Osteocyte (in vitro differentiated cells): ENCODE measurements at regions not wholly inside any gene's neighbourhood (a gene's known extent, or its start where the extent isn't known, plus 50 kb on each side); places are given as distances from the start of the nearest gene placed in this dataset.

Experiments used
- DNase-seq: peaks from one replicate; pipeline ENCODE4 v3.0.0; 2021; ENCODE audit warnings: mixed read lengths; ENCODE audit not compliant: unreplicated experiment; ENCODE audit errors: extremely low spot score
- H3K27ac Mint-ChIP-seq: one replicate; pipeline ENCODE4 v1.8.0; 2021; ENCODE audit warnings: mild to moderate bottlenecking, mixed read lengths; ENCODE audit not compliant: unreplicated experiment
- H3K27me3 Mint-ChIP-seq: one replicate; pipeline ENCODE4 v1.8.0; 2021; ENCODE audit warnings: mixed read lengths; ENCODE audit not compliant: unreplicated experiment
- H3K36me3 Mint-ChIP-seq: one replicate; pipeline ENCODE4 v1.8.0; 2021; ENCODE audit warnings: mixed read lengths; ENCODE audit not compliant: unreplicated experiment
- H3K4me1 Mint-ChIP-seq: one replicate; pipeline ENCODE4 v1.8.0; 2021; ENCODE audit warnings: mixed read lengths; ENCODE audit not compliant: unreplicated experiment
- H3K4me3 Mint-ChIP-seq: one replicate; pipeline ENCODE4 v1.8.0; 2021; ENCODE audit warnings: mild to moderate bottlenecking, moderate library complexity, mixed read lengths; ENCODE audit not compliant: unreplicated experiment
- H3K9me3 Mint-ChIP-seq: one replicate; pipeline ENCODE4 v1.8.0; 2021; ENCODE audit warnings: mixed read lengths; ENCODE audit not compliant: unreplicated experiment
- TF ChIP-seq, protein P1 (sequence below): fragments of 200-600 bp; sonication (generic); IDR thresholded peaks from 2 replicates; pipeline ENCODE4 v1.5.0; 2021; ENCODE audit warnings: antibody characterized with exemption, mild to moderate bottlenecking, moderate library complexity

DNA sequence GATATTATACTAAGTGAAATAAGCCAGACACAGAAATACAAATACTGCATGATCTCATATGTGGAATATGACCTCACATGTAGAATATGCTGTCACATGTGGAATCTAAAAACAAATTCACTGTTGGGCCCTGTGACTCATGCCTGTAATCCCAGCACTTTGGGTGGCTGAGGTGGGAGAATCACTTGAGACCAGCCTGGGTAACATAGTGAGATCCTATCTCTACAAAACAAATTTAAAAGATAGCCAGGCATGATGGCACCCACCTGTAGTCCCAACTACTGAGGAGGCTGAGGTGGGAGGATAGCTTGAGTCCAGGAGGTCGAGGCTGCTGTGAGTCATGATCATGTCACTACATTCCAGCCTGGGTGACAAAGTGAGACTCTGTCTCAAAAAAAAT is 160.3 kb downstream of the PTEN start:
- H3K27me3 Mint-ChIP-seq: no peaks in the 10 kb centered on the region
- peaks cover 14% of the 10 kb centered on the region for H3K4me1 Mint-ChIP-seq
- peaks cover 5% of the 10 kb centered on the region for H3K9me3 Mint-ChIP-seq
- no peak for DNase-seq
- TF ChIP-seq, protein P1, sequence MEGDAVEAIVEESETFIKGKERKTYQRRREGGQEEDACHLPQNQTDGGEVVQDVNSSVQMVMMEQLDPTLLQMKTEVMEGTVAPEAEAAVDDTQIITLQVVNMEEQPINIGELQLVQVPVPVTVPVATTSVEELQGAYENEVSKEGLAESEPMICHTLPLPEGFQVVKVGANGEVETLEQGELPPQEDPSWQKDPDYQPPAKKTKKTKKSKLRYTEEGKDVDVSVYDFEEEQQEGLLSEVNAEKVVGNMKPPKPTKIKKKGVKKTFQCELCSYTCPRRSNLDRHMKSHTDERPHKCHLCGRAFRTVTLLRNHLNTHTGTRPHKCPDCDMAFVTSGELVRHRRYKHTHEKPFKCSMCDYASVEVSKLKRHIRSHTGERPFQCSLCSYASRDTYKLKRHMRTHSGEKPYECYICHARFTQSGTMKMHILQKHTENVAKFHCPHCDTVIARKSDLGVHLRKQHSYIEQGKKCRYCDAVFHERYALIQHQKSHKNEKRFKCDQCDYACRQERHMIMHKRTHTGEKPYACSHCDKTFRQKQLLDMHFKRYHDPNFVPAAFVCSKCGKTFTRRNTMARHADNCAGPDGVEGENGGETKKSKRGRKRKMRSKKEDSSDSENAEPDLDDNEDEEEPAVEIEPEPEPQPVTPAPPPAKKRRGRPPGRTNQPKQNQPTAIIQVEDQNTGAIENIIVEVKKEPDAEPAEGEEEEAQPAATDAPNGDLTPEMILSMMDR: no peak
- H3K4me3 Mint-ChIP-seq: no peak overlapping the region
- no peaks in the 10 kb centered on the region for H3K36me3 Mint-ChIP-seq
- H3K27ac Mint-ChIP-seq: no peak overlapping the region

DNA sequence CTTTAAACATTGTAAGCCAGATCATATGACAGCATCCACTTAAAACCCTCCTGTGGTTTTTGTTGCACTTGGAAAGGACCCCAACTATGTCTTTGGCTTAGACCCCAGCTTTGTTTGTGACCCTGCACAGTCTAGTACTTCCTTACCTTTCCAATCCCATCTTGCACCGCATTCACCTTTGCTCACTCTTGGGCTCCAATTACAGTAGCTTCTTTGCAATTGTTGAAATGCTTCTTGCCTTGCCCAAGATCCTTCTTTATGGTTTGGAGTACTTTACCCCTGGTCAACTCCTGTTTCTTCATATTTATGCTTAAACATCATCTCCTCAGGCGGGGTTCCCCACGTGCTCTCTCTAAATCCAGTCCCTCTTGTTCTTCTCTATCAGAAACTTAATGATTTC is 162.6 kb downstream of the PTEN start:
- H3K27me3 Mint-ChIP-seq: no peaks in the 10 kb centered on the region
- TF ChIP-seq, protein P1: no peak
- H3K9me3 Mint-ChIP-seq: peaks cover 5% of the 10 kb centered on the region
- no peak overlapping the region for H3K4me3 Mint-ChIP-seq
- DNase-seq: no peak
- peaks cover 14% of the 10 kb centered on the region for H3K4me1 Mint-ChIP-seq
- H3K36me3 Mint-ChIP-seq: no peaks in the 10 kb centered on the region
- H3K27ac Mint-ChIP-seq: no peak overlapping the region

DNA sequence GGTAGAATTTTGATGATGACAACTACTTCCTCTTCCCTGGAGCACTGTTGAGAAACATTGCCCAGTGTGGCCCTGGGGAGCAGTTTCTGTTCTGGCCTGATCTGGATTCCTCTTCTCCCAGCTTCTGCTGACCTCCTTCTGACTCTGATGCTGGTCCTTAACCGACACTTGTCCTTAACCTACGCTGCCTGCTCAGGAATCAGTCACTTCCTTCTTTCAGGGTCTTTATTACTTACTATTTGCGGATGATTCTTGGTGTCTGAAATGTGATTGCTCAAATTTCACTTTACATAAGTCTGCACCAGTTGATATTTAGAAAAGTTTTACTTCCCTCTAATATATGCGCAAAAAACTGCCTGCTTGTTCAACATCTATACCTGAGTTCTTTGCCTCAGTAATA is 164.1 kb downstream of the PTEN start:
- Mint-ChIP-seq H3K4me1 (peaks cover 14% of the 10 kb centered on the region), H3K36me3 (no peaks in the 10 kb centered on the region), H3K27me3 (no peaks in the 10 kb centered on the region), H3K27ac (no peak overlapping the region), H3K4me3 (no peak overlapping the region), H3K9me3 (peaks cover 5% of the 10 kb centered on the region)
- TF ChIP-seq, protein P1: no peak
- no peak for DNase-seq

DNA sequence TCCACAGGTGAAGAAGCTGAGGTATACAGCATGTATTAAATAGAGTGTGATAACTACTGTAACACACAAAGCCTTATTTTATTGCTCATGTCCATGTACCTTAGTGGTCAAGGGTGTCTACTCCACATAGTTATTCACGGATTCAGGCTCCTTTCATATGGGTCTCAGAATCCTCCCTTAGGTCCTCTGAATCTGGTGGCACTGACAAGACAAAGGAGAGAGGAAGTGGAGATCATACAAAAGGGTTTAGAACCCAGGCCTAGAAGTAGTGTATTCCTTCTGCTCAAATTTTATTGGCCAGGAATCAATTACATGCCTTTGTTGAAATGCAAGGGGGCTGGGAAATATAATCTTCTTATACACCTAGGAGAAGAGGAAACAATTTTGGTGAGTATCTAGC is 164.6 kb downstream of the PTEN start:
- Mint-ChIP-seq H3K9me3 (peaks cover 4% of the 10 kb centered on the region), H3K36me3 (no peaks in the 10 kb centered on the region), H3K4me1 (peaks cover 13% of the 10 kb centered on the region), H3K27ac (no peak overlapping the region), H3K4me3 (no peak overlapping the region), H3K27me3 (no peaks in the 10 kb centered on the region)
- DNase-seq: no peak
- TF ChIP-seq, protein P1: no peak

DNA sequence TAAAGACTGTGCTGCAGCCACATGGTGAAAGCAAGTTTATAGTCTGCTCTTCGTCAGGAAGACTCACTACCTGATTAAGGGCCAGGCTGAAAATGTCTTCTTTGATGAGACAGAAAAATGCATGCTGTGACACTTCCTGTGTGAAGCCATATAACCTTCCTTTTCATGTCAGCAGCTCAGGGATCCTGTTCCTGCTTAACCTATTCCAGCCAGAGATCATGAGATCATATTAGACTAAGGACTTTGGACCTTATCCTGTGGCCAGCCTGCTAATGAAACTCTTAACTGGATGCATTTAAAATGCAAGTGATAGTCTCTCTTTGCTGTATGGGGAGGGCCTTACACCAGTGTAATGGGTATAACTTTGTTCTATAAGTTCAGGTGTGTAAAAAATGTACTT is 165.2 kb downstream of the PTEN start:
- no peaks in the 10 kb centered on the region for H3K9me3 Mint-ChIP-seq
- H3K36me3 Mint-ChIP-seq: no peaks in the 10 kb centered on the region
- TF ChIP-seq, protein P1: no peak
- DNase-seq: no peak
- peaks cover 14% of the 10 kb centered on the region for H3K4me1 Mint-ChIP-seq
- no peak overlapping the region for H3K4me3 Mint-ChIP-seq
- no peak overlapping the region for H3K27ac Mint-ChIP-seq
- no peaks in the 10 kb centered on the region for H3K27me3 Mint-ChIP-seq
